Progenitor cell of endocrine pancreas (in vitro differentiated cells): ENCODE measurements at regions not wholly inside any gene's neighbourhood (a gene's known extent, or its start where the extent isn't known, plus 50 kb on each side); places are given as distances from the start of the nearest gene placed in this dataset.

Experiments
- DNase-seq: peaks from one replicate; pipeline ENCODE4 v3.0.0; 2021; ENCODE audit warnings: low spot score; ENCODE audit not compliant: unreplicated experiment
- H3K27ac Mint-ChIP-seq: 2 replicates; pipeline ENCODE4 v1.8.0; 2021; ENCODE audit warnings: mild to moderate bottlenecking, moderate library complexity, mixed read lengths
- H3K27me3 Mint-ChIP-seq: 2 replicates; pipeline ENCODE4 v1.8.0; 2021; ENCODE audit warnings: mixed read lengths
- H3K36me3 Mint-ChIP-seq: 2 replicates; pipeline ENCODE4 v1.8.0; 2022; ENCODE audit warnings: mixed read lengths; ENCODE audit not compliant: insufficient read depth
- H3K4me1 Mint-ChIP-seq: 2 replicates; pipeline ENCODE4 v1.8.0; 2021; ENCODE audit warnings: low read depth, mixed read lengths
- H3K4me3 Mint-ChIP-seq: 2 replicates; pipeline ENCODE4 v1.8.0; 2021; ENCODE audit warnings: low read depth, mild to moderate bottlenecking, moderate library complexity, mixed read lengths
- H3K9me3 Mint-ChIP-seq: 2 replicates; pipeline ENCODE4 v1.8.0; 2021; ENCODE audit warnings: low read depth, mixed read lengths
- CTCF ChIP-seq: fragments of 200-600 bp; sonication (generic); IDR thresholded peaks from one replicate; pipeline ENCODE4 v1.5.0; 2021; ENCODE audit warnings: antibody characterized with exemption, mild to moderate bottlenecking; ENCODE audit not compliant: unreplicated experiment

- H3K27ac Mint-ChIP-seq: no peak overlapping the region
- peaks cover 8% of the 10 kb centered on the region for H3K9me3 Mint-ChIP-seq
- H3K36me3 Mint-ChIP-seq: no peaks in the 10 kb centered on the region
- DNase-seq: no peak
- TF ChIP-seq CTCF: no peak
- no peaks in the 10 kb centered on the region for H3K4me1 Mint-ChIP-seq
- H3K4me3 Mint-ChIP-seq: no peak overlapping the region
- H3K27me3 Mint-ChIP-seq: no peaks in the 10 kb centered on the region
These were observed 76.7 kb upstream of the SLC22A16 start for GRCh38 chr6:110552901-110553641.

GRCh38 chr6:110552076-110552475 lies 75.7 kb upstream of the SLC22A16 start:
- H3K4me1 Mint-ChIP-seq: no peaks in the 10 kb centered on the region
- no peaks in the 10 kb centered on the region for H3K36me3 Mint-ChIP-seq
- no peak for TF ChIP-seq CTCF
- no peaks in the 10 kb centered on the region for H3K27me3 Mint-ChIP-seq
- no peak overlapping the region for H3K27ac Mint-ChIP-seq
- DNase-seq: no peak
- peaks cover 8% of the 10 kb centered on the region for H3K9me3 Mint-ChIP-seq
- H3K4me3 Mint-ChIP-seq: no peak overlapping the region

DNA sequence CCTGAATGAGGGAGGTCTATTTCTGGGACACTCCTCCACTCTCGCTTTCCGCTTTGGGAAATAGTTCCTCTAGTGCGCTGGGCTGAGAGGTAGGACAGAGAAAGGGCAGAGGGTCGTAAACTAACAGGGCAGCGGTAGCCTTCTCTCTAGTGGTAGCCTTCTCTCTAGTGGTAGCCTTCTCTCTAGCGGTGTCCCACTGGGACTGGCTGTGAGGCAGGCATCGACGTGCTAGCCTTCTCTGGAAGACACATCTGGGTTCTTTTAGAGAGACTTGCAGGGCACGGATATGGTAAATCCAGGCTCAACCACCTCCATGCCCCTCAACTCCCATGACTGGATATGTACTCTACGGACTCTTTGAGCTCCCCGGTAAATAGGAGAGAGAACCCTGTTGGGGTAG lies 74.7 kb upstream of the SLC22A16 start:
- Mint-ChIP-seq H3K4me1 (no peaks in the 10 kb centered on the region), H3K27me3 (no peaks in the 10 kb centered on the region), H3K36me3 (no peaks in the 10 kb centered on the region), H3K27ac (no peak overlapping the region), H3K9me3 (peaks cover 8% of the 10 kb centered on the region), H3K4me3 (no peak overlapping the region)
- TF ChIP-seq CTCF: no peak
- DNase-seq: no peak

GRCh38 chr6:110550353-110550752 lies 73.9 kb upstream of the SLC22A16 start:
- H3K4me3 Mint-ChIP-seq: no peak overlapping the region
- no peaks in the 10 kb centered on the region for H3K27me3 Mint-ChIP-seq
- TF ChIP-seq CTCF: no peak
- H3K9me3 Mint-ChIP-seq: peaks cover 8% of the 10 kb centered on the region
- DNase-seq: no peak
- H3K27ac Mint-ChIP-seq: no peak overlapping the region
- no peaks in the 10 kb centered on the region for H3K36me3 Mint-ChIP-seq
- H3K4me1 Mint-ChIP-seq: no peaks in the 10 kb centered on the region

DNA sequence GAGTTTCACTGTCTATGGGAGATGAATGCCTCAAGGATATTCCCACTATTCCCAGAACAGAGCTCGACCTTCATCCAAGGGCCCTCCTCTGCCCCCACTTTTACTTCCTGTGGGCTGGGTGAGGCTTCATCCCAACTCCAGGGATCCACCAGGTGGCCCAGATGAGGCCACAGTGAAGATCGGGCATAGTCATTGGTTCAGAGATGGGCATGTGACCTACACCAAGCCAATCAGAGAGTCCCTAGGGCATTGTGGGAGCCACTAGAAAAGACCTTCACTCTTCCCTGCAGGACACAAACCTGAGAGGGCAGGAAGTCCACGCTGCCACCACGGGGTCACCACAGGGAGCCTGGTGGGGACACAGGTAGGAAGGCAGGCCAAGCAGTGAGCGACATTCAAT lies 72.9 kb upstream of the SLC22A16 start:
- Mint-ChIP-seq H3K4me1 (no peaks in the 10 kb centered on the region), H3K27ac (no peak overlapping the region), H3K9me3 (peaks cover 8% of the 10 kb centered on the region), H3K4me3 (no peak overlapping the region), H3K27me3 (no peaks in the 10 kb centered on the region), H3K36me3 (no peaks in the 10 kb centered on the region)
- TF ChIP-seq CTCF: no peak
- DNase-seq: no peak
